B cell (primary cell): ENCODE measurements at regions not wholly inside any gene's neighbourhood (a gene's known extent, or its start where the extent isn't known, plus 50 kb on each side); places are given as distances from the start of the nearest gene placed in this dataset.

Experiments used
- ATAC-seq: fragments of 200-7000 bp; cut with Tn5 transposase; one replicate; pipeline ENCODE4 v1.10.0; 2021; ENCODE audit warnings: low read depth, mild to moderate bottlenecking, moderate number of reproducible peaks, moderate library complexity
- CTCF ChIA-PET: fragments of 350-600 bp; sonication (Branson Sonifier 250); formaldehyde crosslinking; loops from one replicate; lab custom pipeline; 2021; ENCODE audit warnings: antibody characterized with exemption, inconsistent platforms; lab: Charles Lee
- POLR2A ChIA-PET: fragments of 350-600 bp; sonication (Branson Sonifier 250); formaldehyde crosslinking; loops from one replicate; lab custom pipeline; 2021; ENCODE audit warnings: antibody characterized with exemption; lab: Charles Lee
- DNase-seq: peaks from one replicate; pipeline ENCODE4 v3.0.0; 2013
- H2AFZ ChIP-seq: 2 replicates; pipeline ENCODE4 v1.6.1; 2012; ENCODE audit warnings: mild to moderate bottlenecking, low read depth, low read length; ENCODE audit not compliant: insufficient read depth, poor library complexity, severe bottlenecking
- H3K27ac ChIP-seq, 2 donors: 1 replicate in 1 of 2; 2 replicates in 1 of 2; pipeline ENCODE4 v1.5.1; 2012 to 2013; ENCODE audit warnings: low read length in 2 of 2, mild to moderate bottlenecking in 2 of 2, moderate library complexity in 1 of 2
- H3K27me3 ChIP-seq, 4 experiments: fragments of 200-600 bp in 1 of 4; sonication (generic) in 1 of 4; replicated peaks in 1 of 4; 1 replicate in 2 of 4; 2 replicates in 2 of 4; pipeline versions ENCODE4 v1.6.1 to v1.7.0; 2013 to 2016; ENCODE audit warnings: low read length in 3 of 4, mild to moderate bottlenecking in 2 of 4, mixed read lengths in 1 of 4, moderate library complexity in 1 of 4; ENCODE audit not compliant: insufficient read depth in 4 of 4, control insufficient read depth in 3 of 4; ENCODE audit errors: control extremely low read depth in 1 of 4
- H3K36me3 ChIP-seq, 2 experiments: replicated peaks in 1 of 2; 1 replicate in 1 of 2; 2 replicates in 1 of 2; pipeline versions ENCODE4 v1.6.1 to v1.7.1; 2013; ENCODE audit warnings: low read length in 1 of 2; ENCODE audit not compliant: insufficient read depth in 2 of 2, control insufficient read depth in 1 of 2; ENCODE audit errors: control extremely low read depth in 1 of 2, extremely low read depth in 1 of 2
- H3K4me1 ChIP-seq, 2 donors: fragments of 200-600 bp in 1 of 2; sonication (generic) in 1 of 2; 1 replicate in 1 of 2; 2 replicates in 1 of 2; pipeline versions ENCODE4 v1.5.1 to v1.6.1; 2013 to 2017; ENCODE audit warnings: low read length in 2 of 2; ENCODE audit not compliant: control insufficient read depth in 2 of 2, insufficient read depth in 2 of 2
- H3K4me2 ChIP-seq: replicated peaks from 2 replicates; pipeline ENCODE3; 2012; ENCODE audit warnings: mild to moderate bottlenecking, low read depth, low read length; ENCODE audit not compliant: poor library complexity, severe bottlenecking
- H3K4me3 ChIP-seq, 5 experiments: fragments of 200-600 bp in 1 of 5; sonication (generic) in 1 of 5; 1 replicate in 3 of 5; 2 replicates in 2 of 5; pipeline versions ENCODE4 v1.5.1 to v1.7.0; 2011 to 2016; ENCODE audit warnings: low read length in 4 of 5, mild to moderate bottlenecking in 4 of 5, low read depth in 2 of 5, control low read depth in 1 of 5, moderate library complexity in 1 of 5; ENCODE audit not compliant: insufficient read depth in 1 of 5; ENCODE audit errors: control extremely low read depth in 1 of 5, extremely low read depth in 1 of 5
- H3K79me2 ChIP-seq: fragments of 200-600 bp; sonication (generic); one replicate; pipeline ENCODE4 v1.6.0; 2016; ENCODE audit warnings: low read length; ENCODE audit not compliant: control insufficient read depth, insufficient read depth
- H3K9ac ChIP-seq: fragments of 200-600 bp; sonication (generic); 2 replicates; pipeline ENCODE4 v1.6.1; 2017; ENCODE audit warnings: mild to moderate bottlenecking, low read length, moderate library complexity
- H3K9me3 ChIP-seq, 3 donors: one replicate each; pipeline versions ENCODE4 v1.6.1 to v1.7.1; 2013; ENCODE audit warnings: low read length in 2 of 3; ENCODE audit not compliant: control insufficient read depth in 2 of 3, insufficient read depth in 1 of 3; ENCODE audit errors: control extremely low read depth in 1 of 3
- H4K20me1 ChIP-seq: 2 replicates; pipeline ENCODE4 v1.6.0; 2012; ENCODE audit warnings: mild to moderate bottlenecking, low read length; ENCODE audit not compliant: insufficient read depth, control insufficient read depth, poor library complexity, severe bottlenecking
- H3K27ac Mint-ChIP-seq: one replicate; pipeline ENCODE4 v1.8.0; 2021; ENCODE audit warnings: mixed read lengths
- H3K27me3 Mint-ChIP-seq: one replicate; pipeline ENCODE4 v1.8.0; 2021; ENCODE audit warnings: mixed read lengths
- H3K4me1 Mint-ChIP-seq: one replicate; pipeline ENCODE4 v1.8.0; 2021; ENCODE audit warnings: mixed read lengths
- H3K4me3 Mint-ChIP-seq: one replicate; pipeline ENCODE4 v1.8.0; 2021; ENCODE audit warnings: mixed read lengths
- H3K9me3 Mint-ChIP-seq: one replicate; pipeline ENCODE4 v1.8.0; 2022; ENCODE audit warnings: mixed read lengths; ENCODE audit not compliant: insufficient read depth
- CTCF ChIP-seq: fragments of 200-600 bp; IDR thresholded peaks from one replicate; pipeline ENCODE4 v1.8.0; 2022; ENCODE audit warnings: antibody characterized with exemption, mild to moderate bottlenecking
- EZH2 ChIP-seq: IDR thresholded peaks from 2 replicates; pipeline ENCODE4 v1.6.1; 2012; ENCODE audit warnings: borderline replicate concordance, low read depth, mild to moderate bottlenecking, moderate library complexity, low read length; ENCODE audit not compliant: insufficient read depth, poor library complexity, severe bottlenecking
- WGBS: methylation state at CpG from one replicate; pipeline ENCODE4 v1.1.5; 2013; ENCODE audit warnings: missing lambda C conversion rate; ENCODE audit not compliant: insufficient coverage; 5-methylcytosine and 5-hydroxymethylcytosine counted together
- intact Hi-C: fragments of 100-400 bp; cut with micrococcal nuclease; formaldehyde crosslinking; loops from one replicate; pipeline ENCODE4 v1.10.0; 2022

- Histone ChIP-seq H3K4me2 (no peak overlapping the region), H2AFZ (no peak overlapping the region), H3K27ac (no peak overlapping the region), H3K79me2 (no peaks in the 10 kb centered on the region), H3K36me3 (no peaks in the 10 kb centered on the region), H3K4me1 (no peaks in the 10 kb centered on the region), H4K20me1 (no peaks in the 10 kb centered on the region), H3K9me3 (no peaks in the 10 kb centered on the region), H3K27me3 (no peaks in the 10 kb centered on the region), H3K4me3 (no peak overlapping the region), H3K9ac (no peak overlapping the region)
- Mint-ChIP-seq H3K4me3 (no peak overlapping the region), H3K27ac (no peak overlapping the region), H3K27me3 (no peaks in the 10 kb centered on the region), H3K9me3 (no peaks in the 10 kb centered on the region), H3K4me1 (no peaks in the 10 kb centered on the region)
- WGBS, result 92% methylated on average over 5 of the region's 7 CpGs
- CTCF ChIA-PET, result no interaction called here
- ATAC-seq (no peak), DNase-seq (no peak)
- no peak for TF ChIP-seq CTCF
- no peak for TF ChIP-seq EZH2
- POLR2A ChIA-PET, result no interaction called here
- intact Hi-C loops, result no loop called here
Observed at GRCh38 chr11:115624065-115624464, 119.8 kb upstream of the CADM1 start.

- Histone ChIP-seq H3K27ac (no peak overlapping the region), H2AFZ (no peak overlapping the region), H3K4me2 (no peak overlapping the region), H3K4me3 (no peak overlapping the region), H3K79me2 (no peaks in the 10 kb centered on the region), H3K36me3 (no peaks in the 10 kb centered on the region), H3K27me3 (no peaks in the 10 kb centered on the region), H3K9ac (no peak overlapping the region), H3K4me1 (no peaks in the 10 kb centered on the region), H3K9me3 (peaks cover 0 to 9% (median 0%) of the 10 kb centered on the region in 3 donors), H4K20me1 (no peaks in the 10 kb centered on the region)
- no peaks in the 10 kb centered on the region for H3K27me3 Mint-ChIP-seq
- ATAC-seq (no peak), DNase-seq (no peak)
- ChIA-PET POLR2A (no interaction called here), CTCF (no interaction called here)
- no peak for TF ChIP-seq EZH2
- TF ChIP-seq CTCF, result no peak
- no peak overlapping the region for H3K27ac Mint-ChIP-seq
- H3K4me1 Mint-ChIP-seq, result no peaks in the 10 kb centered on the region
- 64% methylated on average over 9 of the region's 9 CpGs for WGBS
- H3K9me3 Mint-ChIP-seq, result no peaks in the 10 kb centered on the region
- intact Hi-C loops, result no loop called here
- no peak overlapping the region for H3K4me3 Mint-ChIP-seq
Observed at GRCh38 chr11:115623021-115623451, 118.8 kb upstream of the CADM1 start.
